H1 (cell line): ENCODE measurements at regions not wholly inside any gene's neighbourhood (a gene's known extent, or its start where the extent isn't known, plus 50 kb on each side); places are given as distances from the start of the nearest gene placed in this dataset.

Experiments
- KDM5A ChIP-seq: fragments of 200-600 bp; IDR thresholded peaks from 2 replicates; pipeline ENCODE4 v1.7.1; 2012; ENCODE audit warnings: mild to moderate bottlenecking, low read length, inconsistent platforms, mixed read lengths
- TF ChIP-seq, protein P1 (sequence below): IDR thresholded peaks from 2 replicates; pipeline ENCODE4 v1.6.1; 2012; ENCODE audit warnings: inconsistent platforms

DNA sequence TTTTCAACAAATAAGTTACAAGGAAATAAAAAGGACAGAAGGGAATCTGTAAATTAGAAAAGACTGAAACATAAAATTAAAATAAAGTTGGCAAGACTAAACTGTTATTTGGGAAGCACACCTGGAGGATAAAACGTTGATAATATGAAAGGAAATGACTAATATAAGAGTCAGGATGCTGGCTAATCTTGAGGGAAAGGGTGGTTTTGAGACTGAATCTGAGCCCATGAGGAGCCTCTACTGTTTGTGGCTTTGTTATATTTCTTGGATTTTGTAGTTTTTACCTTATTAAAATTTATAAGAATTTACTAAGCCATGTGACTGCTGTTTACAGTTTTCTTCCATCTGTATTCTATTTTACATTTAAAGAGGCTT is 718.0 kb upstream of the SPRY2 start (continued):
- no peak for TF ChIP-seq KDM5A
- TF ChIP-seq, protein P1, sequence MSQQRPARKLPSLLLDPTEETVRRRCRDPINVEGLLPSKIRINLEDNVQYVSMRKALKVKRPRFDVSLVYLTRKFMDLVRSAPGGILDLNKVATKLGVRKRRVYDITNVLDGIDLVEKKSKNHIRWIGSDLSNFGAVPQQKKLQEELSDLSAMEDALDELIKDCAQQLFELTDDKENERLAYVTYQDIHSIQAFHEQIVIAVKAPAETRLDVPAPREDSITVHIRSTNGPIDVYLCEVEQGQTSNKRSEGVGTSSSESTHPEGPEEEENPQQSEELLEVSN: no peak
